Astrocyte (in vitro differentiated cells and primary cell): ENCODE measurements at regions not wholly inside any gene's neighbourhood (a gene's known extent, or its start where the extent isn't known, plus 50 kb on each side); places are given as distances from the start of the nearest gene placed in this dataset.

Experiments used
- EZH2 ChIP-seq: IDR thresholded peaks from 2 replicates; pipeline ENCODE4 v1.6.1; 2012; ENCODE audit warnings: mild to moderate bottlenecking, low read length, inconsistent platforms; ENCODE audit not compliant: insufficient read depth
- TF ChIP-seq, protein P1 (sequence below): IDR thresholded peaks from 2 replicates; pipeline ENCODE4 v1.5.1; 2011; ENCODE audit warnings: low read depth, mild to moderate bottlenecking, inconsistent platforms, low read length, moderate library complexity; ENCODE audit not compliant: insufficient read depth

DNA sequence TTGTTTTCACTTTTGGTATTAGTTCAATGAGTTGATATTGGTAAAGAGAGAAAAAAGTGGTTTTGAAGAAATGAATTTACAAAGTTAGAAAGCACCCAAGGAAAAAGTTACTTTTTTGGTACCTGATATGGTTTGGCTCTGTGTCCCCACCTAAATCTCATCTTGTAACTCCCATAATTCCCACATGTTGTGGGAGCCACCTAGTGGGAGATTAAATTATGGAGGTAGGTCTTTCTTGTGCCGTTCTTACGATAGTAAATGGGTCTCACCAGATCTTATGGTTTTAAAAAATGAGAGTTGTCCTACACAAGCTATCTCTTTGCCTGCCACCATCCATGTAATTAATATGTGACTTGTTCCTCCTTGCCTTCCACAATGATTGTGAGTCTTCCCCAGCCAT is 965.6 kb upstream of the NRXN1 start:
- TF ChIP-seq, protein P1, sequence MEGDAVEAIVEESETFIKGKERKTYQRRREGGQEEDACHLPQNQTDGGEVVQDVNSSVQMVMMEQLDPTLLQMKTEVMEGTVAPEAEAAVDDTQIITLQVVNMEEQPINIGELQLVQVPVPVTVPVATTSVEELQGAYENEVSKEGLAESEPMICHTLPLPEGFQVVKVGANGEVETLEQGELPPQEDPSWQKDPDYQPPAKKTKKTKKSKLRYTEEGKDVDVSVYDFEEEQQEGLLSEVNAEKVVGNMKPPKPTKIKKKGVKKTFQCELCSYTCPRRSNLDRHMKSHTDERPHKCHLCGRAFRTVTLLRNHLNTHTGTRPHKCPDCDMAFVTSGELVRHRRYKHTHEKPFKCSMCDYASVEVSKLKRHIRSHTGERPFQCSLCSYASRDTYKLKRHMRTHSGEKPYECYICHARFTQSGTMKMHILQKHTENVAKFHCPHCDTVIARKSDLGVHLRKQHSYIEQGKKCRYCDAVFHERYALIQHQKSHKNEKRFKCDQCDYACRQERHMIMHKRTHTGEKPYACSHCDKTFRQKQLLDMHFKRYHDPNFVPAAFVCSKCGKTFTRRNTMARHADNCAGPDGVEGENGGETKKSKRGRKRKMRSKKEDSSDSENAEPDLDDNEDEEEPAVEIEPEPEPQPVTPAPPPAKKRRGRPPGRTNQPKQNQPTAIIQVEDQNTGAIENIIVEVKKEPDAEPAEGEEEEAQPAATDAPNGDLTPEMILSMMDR: no peak
- TF ChIP-seq EZH2: no peak
